Colon (tissue), 2 donors: ENCODE measurements at regions not wholly inside any gene's neighbourhood (a gene's known extent, or its start where the extent isn't known, plus 50 kb on each side); places are given as distances from the start of the nearest gene placed in this dataset.

Source experiments
- FAIRE-seq: peaks from 2 replicates; lab custom pipeline; 2012; peaks lifted over from hg19 to GRCh38; lab: Jason Lieb, UNC
- donor health status: control.
- donor health status: control.

GRCh38 chr16:26901196-26901861 is 165.4 kb upstream of the C16orf82 start:
- FAIRE-seq = no peak

GRCh38 chr16:26901983-26902382 is 164.7 kb upstream of the C16orf82 start:
- no peak for FAIRE-seq

- FAIRE-seq = no peak
Measured at GRCh38 chr16:26905336-26905735, 161.4 kb upstream of the C16orf82 start.

GRCh38 chr16:26909623-26910022 is 157.1 kb upstream of the C16orf82 start:
- no peak for FAIRE-seq

GRCh38 chr16:26911436-26911835 is 155.3 kb upstream of the C16orf82 start:
- FAIRE-seq = no peak

DNA sequence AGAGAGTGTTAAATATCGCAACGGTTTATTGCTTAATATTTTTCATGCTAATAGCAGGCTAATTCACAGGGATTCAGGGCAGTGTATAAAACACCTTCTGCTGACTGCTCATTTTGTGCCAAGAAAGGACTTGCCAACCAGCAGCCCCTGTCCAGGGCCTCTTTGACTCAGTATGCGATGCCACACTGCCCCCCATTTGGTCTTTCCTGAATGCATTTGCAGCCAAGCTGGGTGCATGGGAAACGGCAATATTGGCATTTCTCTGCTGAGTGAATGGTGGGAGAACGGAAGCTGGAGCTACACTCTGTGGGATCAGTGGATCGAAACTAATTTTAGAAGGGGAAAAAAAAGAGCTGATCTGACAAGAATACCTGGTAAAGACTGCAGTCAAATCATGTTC is 152.9 kb upstream of the C16orf82 start:
- no peak for FAIRE-seq

GRCh38 chr16:26930786-26931581 is 135.7 kb upstream of the C16orf82 start:
- FAIRE-seq = no peak

GRCh38 chr16:26950636-26951035 is 116.1 kb upstream of the C16orf82 start:
- FAIRE-seq = no peak

DNA sequence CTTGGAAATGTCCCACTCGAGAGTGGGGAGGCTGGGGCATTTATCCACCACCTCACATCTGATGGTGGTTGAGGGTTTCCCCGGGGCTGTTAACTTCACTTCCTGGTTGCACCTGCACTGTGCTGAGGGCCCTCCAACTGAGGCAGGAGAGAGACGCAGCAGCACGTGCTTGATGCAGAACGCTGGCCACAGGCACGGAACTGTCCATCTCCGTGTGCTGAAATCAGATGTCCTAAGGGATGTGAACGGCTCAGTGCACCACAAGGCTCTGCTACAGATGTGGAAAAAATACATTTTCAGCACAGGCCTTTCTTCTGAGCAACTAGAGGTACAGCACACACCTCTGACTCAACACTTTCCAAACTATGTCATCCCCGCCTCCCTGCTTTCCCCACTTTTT is 114.8 kb upstream of the C16orf82 start:
- no peak for FAIRE-seq

DNA sequence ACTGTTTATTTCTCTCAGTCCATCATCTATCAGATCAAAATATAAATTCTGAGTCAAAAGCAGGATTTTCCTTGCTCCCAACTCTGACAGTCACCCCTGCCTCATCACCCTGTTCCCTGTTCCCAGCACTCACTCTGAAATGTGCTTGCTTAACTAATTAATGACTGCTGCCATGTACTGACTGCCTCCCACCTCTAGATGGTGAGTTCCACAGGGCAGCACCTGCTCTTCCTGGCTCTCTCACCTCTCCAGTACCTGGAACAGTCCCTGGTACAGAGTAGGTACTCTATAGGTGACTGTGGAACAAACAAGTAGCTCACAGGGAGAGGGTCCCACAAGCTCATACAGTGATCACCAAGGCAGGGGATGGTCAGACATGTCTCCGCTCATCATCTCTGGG is 114.3 kb upstream of the C16orf82 start:
- no peak for FAIRE-seq

DNA sequence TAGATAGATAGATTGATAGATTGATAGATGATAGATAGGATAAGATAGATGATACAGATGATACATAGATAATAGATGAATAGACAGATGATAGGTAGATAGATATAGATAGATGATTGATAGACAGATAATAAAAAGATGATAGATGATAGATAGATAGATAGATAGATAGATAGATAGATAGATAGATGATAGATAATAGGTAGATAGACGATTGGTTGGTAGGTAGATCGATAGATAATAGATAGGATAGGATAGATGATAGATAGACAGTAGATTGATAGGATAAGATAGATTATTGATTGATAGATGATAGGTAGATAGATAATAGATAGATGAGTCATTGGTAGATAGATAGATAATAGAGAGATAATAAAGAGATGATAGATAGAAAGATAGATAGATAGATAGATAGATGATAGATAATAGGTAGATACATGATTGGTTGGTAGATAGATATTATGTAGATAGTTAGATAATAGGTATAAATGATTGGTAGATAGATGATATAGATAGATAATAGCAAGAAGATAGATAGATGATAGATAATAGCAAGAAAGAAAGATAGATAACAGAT is 109.4 kb upstream of the C16orf82 start:
- peak; percentile 61 for FAIRE-seq

DNA sequence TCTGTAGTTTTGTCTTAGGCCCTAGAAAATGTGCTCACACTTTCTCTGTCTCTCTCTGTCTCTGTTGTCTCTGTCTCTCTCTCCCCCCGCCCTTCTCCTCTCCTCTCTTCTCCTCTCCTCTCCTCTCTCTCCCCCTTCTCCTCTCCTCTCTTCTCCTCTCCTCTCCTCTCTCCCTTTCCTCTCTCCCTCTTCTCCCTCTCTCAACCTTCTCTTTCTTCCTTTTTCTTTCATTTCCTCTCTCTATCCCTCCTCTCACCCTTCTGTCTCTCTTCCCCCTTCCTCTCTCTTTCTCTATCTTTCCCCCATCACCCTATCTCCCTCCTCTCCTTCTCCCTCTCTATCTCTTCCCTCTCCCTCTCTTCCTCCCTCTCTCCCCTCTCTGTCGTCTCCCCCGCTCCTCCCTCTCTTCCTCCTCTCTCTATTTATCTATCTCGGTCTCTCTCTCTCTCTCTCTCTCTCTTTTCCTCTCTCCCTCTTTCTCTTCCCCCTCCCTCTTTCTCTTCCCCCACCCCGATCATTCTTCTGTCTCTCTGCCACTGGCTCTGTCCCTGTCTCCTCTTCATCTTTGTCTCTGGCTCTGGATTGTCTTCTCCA is 107.2 kb upstream of the C16orf82 start:
- no peak for FAIRE-seq

GRCh38 chr16:26961459-26961858 is 105.3 kb upstream of the C16orf82 start:
- FAIRE-seq = no peak

GRCh38 chr16:26963109-26963508 is 103.6 kb upstream of the C16orf82 start:
- FAIRE-seq = no peak

DNA sequence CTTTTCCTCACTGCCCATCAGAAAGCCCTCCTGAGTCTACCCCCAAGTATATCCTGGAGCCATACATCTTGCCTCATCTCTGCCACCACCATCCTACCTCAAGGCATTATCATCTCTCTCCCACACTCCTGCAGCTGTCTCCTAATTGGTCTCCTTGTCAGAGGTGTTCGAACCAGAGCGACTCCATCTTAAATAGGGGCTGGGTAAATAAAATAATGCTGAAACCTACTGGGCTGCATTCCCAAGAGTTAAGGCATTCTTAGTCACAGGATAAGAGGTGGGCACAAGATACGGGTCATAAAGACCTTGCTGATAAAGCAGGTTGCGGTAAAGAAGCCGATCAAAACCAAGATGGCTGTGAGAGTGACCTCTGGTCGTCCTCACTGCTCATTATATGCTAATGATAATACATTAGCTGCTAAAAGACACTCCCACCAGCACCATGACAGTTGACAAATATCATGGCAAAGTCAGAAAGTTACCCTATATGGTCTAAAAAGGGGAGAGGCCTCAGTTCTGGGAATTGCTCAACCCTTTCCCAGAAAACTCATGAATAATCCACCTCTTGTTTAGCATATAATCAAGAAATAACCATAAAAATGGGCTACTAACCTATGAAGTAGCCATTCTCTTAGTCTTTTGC is 97.0 kb upstream of the C16orf82 start:
- FAIRE-seq = no peak

DNA sequence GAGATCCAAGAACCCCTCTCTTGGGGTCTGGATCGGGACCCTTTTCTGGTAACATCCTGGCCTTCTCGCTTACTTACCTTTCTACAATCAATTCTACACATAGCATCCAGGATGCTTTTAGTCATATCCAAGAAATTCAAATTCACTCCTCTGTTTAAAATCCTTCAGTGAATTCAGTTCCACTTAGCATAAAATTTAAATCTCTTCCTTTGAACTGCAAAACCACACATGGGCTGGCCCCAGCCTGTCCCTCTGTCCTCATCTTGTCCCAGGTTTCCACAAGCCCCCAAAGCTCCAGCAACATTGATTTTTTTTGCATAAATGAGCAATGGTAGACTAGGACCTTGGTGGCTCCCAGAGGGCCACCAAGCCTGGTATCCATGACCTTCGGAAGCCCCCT is 96.4 kb upstream of the C16orf82 start:
- no peak for FAIRE-seq

GRCh38 chr16:26976873-26977272 is 89.9 kb upstream of the C16orf82 start:
- no peak for FAIRE-seq

DNA sequence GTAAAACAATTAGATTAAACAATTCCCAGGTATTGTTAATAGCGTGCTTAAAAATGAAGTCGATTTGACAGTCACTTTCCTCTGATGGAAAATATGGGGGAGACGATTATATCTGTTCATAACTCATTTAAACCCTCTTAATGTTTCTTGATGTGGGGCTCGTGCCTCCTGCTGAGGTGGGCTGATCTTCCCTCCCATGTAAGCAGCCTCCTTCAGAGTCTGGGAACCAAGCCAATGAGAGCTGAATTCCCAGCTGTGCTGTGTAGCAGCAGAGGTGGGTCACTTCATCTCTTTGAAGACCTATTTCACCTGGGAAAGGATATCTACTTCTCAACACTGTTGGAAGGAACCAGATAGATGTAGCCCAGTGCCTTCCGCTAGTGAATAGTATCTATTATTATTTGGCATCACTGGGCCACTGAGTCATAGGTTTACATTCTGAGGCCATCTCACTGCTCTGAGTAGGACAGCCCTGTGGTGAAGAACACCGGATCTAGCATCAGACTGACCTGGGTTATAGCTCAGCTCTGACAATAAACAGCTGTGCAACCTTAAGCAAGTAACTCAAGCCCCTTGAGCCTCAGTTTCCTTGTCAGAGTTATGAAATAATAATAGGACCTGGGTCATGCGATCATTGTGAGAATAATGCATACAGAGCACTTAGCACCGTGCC is 85.3 kb upstream of the C16orf82 start:
- no peak for FAIRE-seq

GRCh38 chr16:26982422-26982821 is 84.3 kb upstream of the C16orf82 start:
- no peak for FAIRE-seq

GRCh38 chr16:26983426-26983825 is 83.3 kb upstream of the C16orf82 start:
- FAIRE-seq = no peak

- no peak for FAIRE-seq
Measured at GRCh38 chr16:26985100-26986065, 81.3 kb upstream of the C16orf82 start.
